ENCODE measurements at regions not wholly inside any gene's neighbourhood (a gene's known extent, or its start where the extent isn't known, plus 50 kb on each side); places are given as distances from the start of the nearest gene placed in this dataset.
"Not testable (repeated sequence)": the region's sequence is repeated elsewhere in the genome, so short reads cannot be mapped to it uniquely, and the experiment has no call there.

GRCh38 chr12:88366101-88366500, 214.2 kb downstream of the KITLG start:
- Histone ChIP-seq H3K9me3 (ENCODE audit: insufficient read depth, low read depth, low read length) (no peaks in the 10 kb centered on the region), H3K27me3 (ENCODE audit: insufficient read depth, low read length, poor library complexity, severe bottlenecking) (no peaks in the 10 kb centered on the region), H3K79me2 (ENCODE audit: insufficient read depth, low read length) (no peaks in the 10 kb centered on the region), H3F3A (ENCODE audit: low read depth) (no peaks in the 10 kb centered on the region), H3K4me3 (ENCODE audit: low read length, poor library complexity, severe bottlenecking) (no peak overlapping the region), H4K20me1 (ENCODE audit: insufficient read depth, low read length, poor library complexity, severe bottlenecking) (no peaks in the 10 kb centered on the region), H2AFZ (ENCODE audit: low read length) (no peak overlapping the region), H3K9ac (ENCODE audit: low read depth, low read length, poor library complexity, severe bottlenecking) (no peak overlapping the region), H3K9me2 (replicated peaks; ENCODE audit: low read depth, low read length) (no peaks in the 10 kb centered on the region), H3K36me3 (ENCODE audit: insufficient read depth, low read length) (no peaks in the 10 kb centered on the region), H3K4me1 (ENCODE audit: insufficient read depth, low read length, poor library complexity, severe bottlenecking) (no peaks in the 10 kb centered on the region), H3K4me2 (ENCODE audit: low read depth, low read length, poor library complexity, severe bottlenecking) (no peak overlapping the region)
- TF ChIP-seq, protein P1, sequence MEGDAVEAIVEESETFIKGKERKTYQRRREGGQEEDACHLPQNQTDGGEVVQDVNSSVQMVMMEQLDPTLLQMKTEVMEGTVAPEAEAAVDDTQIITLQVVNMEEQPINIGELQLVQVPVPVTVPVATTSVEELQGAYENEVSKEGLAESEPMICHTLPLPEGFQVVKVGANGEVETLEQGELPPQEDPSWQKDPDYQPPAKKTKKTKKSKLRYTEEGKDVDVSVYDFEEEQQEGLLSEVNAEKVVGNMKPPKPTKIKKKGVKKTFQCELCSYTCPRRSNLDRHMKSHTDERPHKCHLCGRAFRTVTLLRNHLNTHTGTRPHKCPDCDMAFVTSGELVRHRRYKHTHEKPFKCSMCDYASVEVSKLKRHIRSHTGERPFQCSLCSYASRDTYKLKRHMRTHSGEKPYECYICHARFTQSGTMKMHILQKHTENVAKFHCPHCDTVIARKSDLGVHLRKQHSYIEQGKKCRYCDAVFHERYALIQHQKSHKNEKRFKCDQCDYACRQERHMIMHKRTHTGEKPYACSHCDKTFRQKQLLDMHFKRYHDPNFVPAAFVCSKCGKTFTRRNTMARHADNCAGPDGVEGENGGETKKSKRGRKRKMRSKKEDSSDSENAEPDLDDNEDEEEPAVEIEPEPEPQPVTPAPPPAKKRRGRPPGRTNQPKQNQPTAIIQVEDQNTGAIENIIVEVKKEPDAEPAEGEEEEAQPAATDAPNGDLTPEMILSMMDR (conservative IDR thresholded peaks at IDR 0.05; ENCODE audit: low read length) = no peak
- no peak for TF ChIP-seq EZH2phosphoT487 (IDR thresholded peaks at IDR 0.05; ENCODE audit: borderline replicate concordance)

GRCh38 chr12:88367231-88367630, 213.0 kb downstream of the KITLG start:
- H3K9ac ChIP-seq (ENCODE audit: low read depth, low read length, poor library complexity, severe bottlenecking) = no peak overlapping the region
- no peaks in the 10 kb centered on the region for H3K9me3 ChIP-seq (ENCODE audit: insufficient read depth, low read depth, low read length)
- H3K36me3 ChIP-seq (ENCODE audit: insufficient read depth, low read length) = no peaks in the 10 kb centered on the region
- no peak overlapping the region for H3K4me3 ChIP-seq (ENCODE audit: low read length, poor library complexity, severe bottlenecking)
- H3F3A ChIP-seq (ENCODE audit: low read depth) = no peaks in the 10 kb centered on the region
- H3K4me1 ChIP-seq (ENCODE audit: insufficient read depth, low read length, poor library complexity, severe bottlenecking) = no peaks in the 10 kb centered on the region
- H3K4me2 ChIP-seq (ENCODE audit: low read depth, low read length, poor library complexity, severe bottlenecking) = no peak overlapping the region
- H3K27me3 ChIP-seq (ENCODE audit: insufficient read depth, low read length, poor library complexity, severe bottlenecking) = no peaks in the 10 kb centered on the region
- H3K9me2 ChIP-seq (replicated peaks; ENCODE audit: low read depth, low read length) = no peaks in the 10 kb centered on the region
- TF ChIP-seq, protein P1 (conservative IDR thresholded peaks at IDR 0.05; ENCODE audit: low read length) = no peak
- TF ChIP-seq EZH2phosphoT487 (IDR thresholded peaks at IDR 0.05; ENCODE audit: borderline replicate concordance) = no peak
- no peaks in the 10 kb centered on the region for H3K79me2 ChIP-seq (ENCODE audit: insufficient read depth, low read length)
- no peaks in the 10 kb centered on the region for H4K20me1 ChIP-seq (ENCODE audit: insufficient read depth, low read length, poor library complexity, severe bottlenecking)
- H2AFZ ChIP-seq (ENCODE audit: low read length) = no peak overlapping the region

DNA sequence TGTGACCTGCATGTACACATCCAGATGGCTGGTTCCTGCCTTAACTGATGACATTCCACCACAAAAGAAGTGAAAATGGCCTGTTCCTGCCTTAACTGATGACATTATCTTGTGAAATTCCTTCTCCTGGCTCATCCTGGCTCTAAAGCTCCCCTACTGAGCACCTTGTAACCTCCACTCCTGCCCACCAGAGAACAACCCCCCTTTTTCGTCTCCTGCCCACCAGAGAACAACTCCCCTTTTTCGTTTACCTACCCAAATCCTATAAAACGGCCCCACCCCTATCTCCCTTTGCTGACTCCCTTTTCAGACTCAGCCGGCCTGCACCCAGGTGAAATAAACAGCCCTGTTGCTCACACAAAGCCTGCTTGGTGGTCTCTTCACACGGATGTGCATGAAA, 212.2 kb downstream of the KITLG start:
- not testable (repeated sequence) for H3K79me2 ChIP-seq (ENCODE audit: insufficient read depth, low read length); H2AFZ ChIP-seq (ENCODE audit: low read length); H3K9me2 ChIP-seq (replicated peaks; ENCODE audit: low read depth, low read length); H3K4me2 ChIP-seq (ENCODE audit: low read depth, low read length, poor library complexity, severe bottlenecking); H3K4me1 ChIP-seq (ENCODE audit: insufficient read depth, low read length, poor library complexity, severe bottlenecking); H3K36me3 ChIP-seq (ENCODE audit: insufficient read depth, low read length); H3K9me3 ChIP-seq (ENCODE audit: insufficient read depth, low read depth, low read length); H3K27me3 ChIP-seq (ENCODE audit: insufficient read depth, low read length, poor library complexity, severe bottlenecking); H3K4me3 ChIP-seq (ENCODE audit: low read length, poor library complexity, severe bottlenecking); H4K20me1 ChIP-seq (ENCODE audit: insufficient read depth, low read length, poor library complexity, severe bottlenecking); H3K9ac ChIP-seq (ENCODE audit: low read depth, low read length, poor library complexity, severe bottlenecking); H3F3A ChIP-seq (ENCODE audit: low read depth)

- TF ChIP-seq EZH2phosphoT487 (IDR thresholded peaks at IDR 0.05; ENCODE audit: borderline replicate concordance) = no peak
- TF ChIP-seq, protein P1 (conservative IDR thresholded peaks at IDR 0.05; ENCODE audit: low read length) = no peak
- H3F3A ChIP-seq (ENCODE audit: low read depth) = no peaks in the 10 kb centered on the region
- H3K27me3 ChIP-seq (ENCODE audit: insufficient read depth, low read length, poor library complexity, severe bottlenecking) = no peaks in the 10 kb centered on the region
- H3K9me2 ChIP-seq (replicated peaks; ENCODE audit: low read depth, low read length) = no peaks in the 10 kb centered on the region
- no peak overlapping the region for H2AFZ ChIP-seq (ENCODE audit: low read length)
- H3K4me1 ChIP-seq (ENCODE audit: insufficient read depth, low read length, poor library complexity, severe bottlenecking) = no peaks in the 10 kb centered on the region
- H3K36me3 ChIP-seq (ENCODE audit: insufficient read depth, low read length) = no peaks in the 10 kb centered on the region
- H3K4me3 ChIP-seq (ENCODE audit: low read length, poor library complexity, severe bottlenecking) = no peak overlapping the region
- no peaks in the 10 kb centered on the region for H4K20me1 ChIP-seq (ENCODE audit: insufficient read depth, low read length, poor library complexity, severe bottlenecking)
- H3K4me2 ChIP-seq (ENCODE audit: low read depth, low read length, poor library complexity, severe bottlenecking) = no peak overlapping the region
- H3K9me3 ChIP-seq (ENCODE audit: insufficient read depth, low read depth, low read length) = no peaks in the 10 kb centered on the region
- no peaks in the 10 kb centered on the region for H3K79me2 ChIP-seq (ENCODE audit: insufficient read depth, low read length)
- H3K9ac ChIP-seq (ENCODE audit: low read depth, low read length, poor library complexity, severe bottlenecking) = no peak overlapping the region
Measured at GRCh38 chr12:88371416-88372183, 208.7 kb downstream of the KITLG start.
